ENCODE measurements at regions not wholly inside any gene's neighbourhood (a gene's known extent, or its start where the extent isn't known, plus 50 kb on each side); places are given as distances from the start of the nearest gene placed in this dataset.

- TF ChIP-seq, protein P1, sequence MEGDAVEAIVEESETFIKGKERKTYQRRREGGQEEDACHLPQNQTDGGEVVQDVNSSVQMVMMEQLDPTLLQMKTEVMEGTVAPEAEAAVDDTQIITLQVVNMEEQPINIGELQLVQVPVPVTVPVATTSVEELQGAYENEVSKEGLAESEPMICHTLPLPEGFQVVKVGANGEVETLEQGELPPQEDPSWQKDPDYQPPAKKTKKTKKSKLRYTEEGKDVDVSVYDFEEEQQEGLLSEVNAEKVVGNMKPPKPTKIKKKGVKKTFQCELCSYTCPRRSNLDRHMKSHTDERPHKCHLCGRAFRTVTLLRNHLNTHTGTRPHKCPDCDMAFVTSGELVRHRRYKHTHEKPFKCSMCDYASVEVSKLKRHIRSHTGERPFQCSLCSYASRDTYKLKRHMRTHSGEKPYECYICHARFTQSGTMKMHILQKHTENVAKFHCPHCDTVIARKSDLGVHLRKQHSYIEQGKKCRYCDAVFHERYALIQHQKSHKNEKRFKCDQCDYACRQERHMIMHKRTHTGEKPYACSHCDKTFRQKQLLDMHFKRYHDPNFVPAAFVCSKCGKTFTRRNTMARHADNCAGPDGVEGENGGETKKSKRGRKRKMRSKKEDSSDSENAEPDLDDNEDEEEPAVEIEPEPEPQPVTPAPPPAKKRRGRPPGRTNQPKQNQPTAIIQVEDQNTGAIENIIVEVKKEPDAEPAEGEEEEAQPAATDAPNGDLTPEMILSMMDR (IDR thresholded peaks at IDR 0.05) = no peak
- TF ChIP-seq POLR2A (IDR thresholded peaks at IDR 0.05) = no peak
Measured at GRCh38 chrX:9329056-9329455, 135.8 kb upstream of the TBL1X start.
